HG03135 (cell line): ENCODE measurements at regions not wholly inside any gene's neighbourhood (a gene's known extent, or its start where the extent isn't known, plus 50 kb on each side); places are given as distances from the start of the nearest gene placed in this dataset.

Experiments
- ATAC-seq: cut with Tn5 transposase; IDR thresholded peaks from one replicate; pipeline ENCODE4 v1.9.1; 2021; ENCODE audit warnings: mild to moderate bottlenecking, moderate library complexity; ENCODE audit not compliant: unreplicated experiment

DNA sequence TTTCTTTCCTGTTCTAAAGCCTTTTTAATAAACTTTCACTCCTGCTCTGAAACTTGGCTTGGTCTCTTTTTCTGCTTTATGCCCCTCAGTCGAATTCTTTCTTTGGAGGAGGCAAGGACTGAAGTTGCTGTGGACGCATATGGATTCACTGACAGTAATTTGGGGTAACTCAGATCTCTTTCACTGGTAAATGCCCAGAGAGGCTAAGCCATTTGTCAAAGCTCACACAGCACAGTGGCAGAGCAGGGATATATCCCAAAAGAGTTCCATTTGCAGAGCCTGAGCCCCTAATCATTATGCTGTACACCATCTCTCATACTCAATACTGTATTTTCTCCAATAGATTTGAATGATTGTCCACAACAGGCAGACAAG is 72.3 kb upstream of the GALNT15 start:
- ATAC-seq: no peak

DNA sequence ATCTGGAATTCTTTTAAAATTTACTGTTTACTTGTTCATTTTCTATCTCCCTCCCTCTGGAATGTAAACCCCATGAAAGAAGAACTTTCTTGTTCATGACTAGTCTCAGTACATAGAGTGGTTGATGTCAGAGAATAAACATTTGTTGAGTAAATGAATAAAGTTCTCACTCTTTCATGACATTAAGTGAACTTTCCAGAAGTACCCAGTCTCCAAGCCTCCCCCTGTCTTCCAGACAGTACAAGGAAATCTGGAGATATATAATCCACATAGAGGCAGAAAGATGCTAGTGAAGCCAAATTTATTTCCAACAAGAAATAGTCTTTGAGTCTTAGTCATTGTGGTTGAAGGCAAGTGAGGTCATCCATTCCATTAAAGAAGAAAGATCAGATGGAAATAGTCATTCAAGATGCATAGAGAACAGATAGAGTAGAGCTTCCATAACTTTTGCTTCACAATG is 71.5 kb upstream of the GALNT15 start:
- ATAC-seq: no peak

DNA sequence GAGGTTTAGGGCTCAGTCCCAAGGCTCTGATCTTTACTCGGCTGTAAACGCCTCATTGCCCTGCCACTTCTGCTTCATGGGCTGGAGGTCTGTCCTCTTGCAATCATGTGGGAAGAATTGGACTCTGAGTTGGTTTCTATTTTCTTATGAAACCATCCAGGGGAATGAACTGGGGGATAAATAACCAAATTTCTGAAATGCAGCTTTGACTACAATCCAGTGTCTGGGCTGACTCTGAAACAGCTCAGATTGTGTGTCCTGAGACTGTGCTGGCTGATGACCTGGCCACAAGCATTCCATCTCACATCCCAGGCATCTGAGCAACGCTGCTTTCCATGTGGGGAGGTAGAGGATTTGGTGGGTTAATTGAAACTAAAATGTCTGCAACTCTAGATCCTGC is 71.0 kb upstream of the GALNT15 start:
- no peak for ATAC-seq

DNA sequence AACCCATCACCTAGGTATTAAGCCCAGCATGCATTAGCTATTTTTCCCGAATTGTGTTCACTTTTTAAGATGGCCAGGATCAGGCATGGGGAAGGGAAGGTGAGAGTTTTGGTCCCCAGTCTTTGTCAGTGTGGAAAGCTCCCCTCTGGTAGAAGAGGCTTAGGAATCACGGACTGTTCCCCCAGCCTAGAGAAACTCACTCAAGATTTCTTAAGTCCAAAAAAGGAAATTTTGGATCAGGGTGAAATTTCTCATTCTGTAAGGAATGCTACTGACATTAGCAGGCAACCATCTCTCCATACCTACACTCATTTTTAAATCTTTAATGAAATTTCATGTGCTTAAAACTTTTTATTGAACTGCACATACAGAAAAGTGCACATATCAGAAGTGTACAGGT is 70.3 kb upstream of the GALNT15 start:
- ATAC-seq: no peak

DNA sequence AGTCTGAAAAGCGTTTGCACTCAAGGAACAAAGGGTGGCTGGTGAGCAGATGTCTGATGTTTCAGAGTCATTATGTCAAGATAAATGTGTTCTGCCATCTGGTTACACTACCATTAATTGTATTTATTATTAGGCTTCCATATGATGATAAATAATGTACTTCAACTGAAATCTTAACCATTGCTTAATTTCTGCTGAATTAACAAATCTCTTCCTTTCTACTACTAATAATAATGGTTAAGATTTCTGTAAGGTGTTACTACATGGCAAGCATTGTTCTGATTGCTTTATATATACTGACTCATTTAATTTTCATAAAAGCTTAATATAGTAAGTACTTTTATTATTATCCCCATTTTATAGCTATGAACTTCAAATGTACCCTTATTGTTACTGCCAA is 68.4 kb upstream of the GALNT15 start:
- ATAC-seq: no peak

DNA sequence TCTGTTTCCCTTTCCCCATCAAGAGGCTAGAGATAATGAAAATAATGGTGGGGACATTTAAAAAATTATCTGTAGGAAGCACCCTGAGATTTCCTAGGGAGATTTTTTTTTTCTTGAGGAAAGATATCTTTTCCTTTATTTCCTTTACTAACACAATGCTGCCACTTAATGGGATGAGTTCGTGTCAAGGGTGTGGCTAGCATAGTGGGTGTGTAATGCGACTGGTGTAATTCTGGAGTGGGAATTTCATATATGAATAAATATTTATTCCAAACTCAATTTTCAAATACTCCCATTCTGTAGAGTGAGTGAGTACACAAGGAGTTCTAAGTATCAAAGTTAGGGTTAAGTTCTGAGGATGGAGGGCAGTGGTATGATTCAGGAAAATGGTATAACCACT is 66.1 kb upstream of the GALNT15 start:
- no peak for ATAC-seq

DNA sequence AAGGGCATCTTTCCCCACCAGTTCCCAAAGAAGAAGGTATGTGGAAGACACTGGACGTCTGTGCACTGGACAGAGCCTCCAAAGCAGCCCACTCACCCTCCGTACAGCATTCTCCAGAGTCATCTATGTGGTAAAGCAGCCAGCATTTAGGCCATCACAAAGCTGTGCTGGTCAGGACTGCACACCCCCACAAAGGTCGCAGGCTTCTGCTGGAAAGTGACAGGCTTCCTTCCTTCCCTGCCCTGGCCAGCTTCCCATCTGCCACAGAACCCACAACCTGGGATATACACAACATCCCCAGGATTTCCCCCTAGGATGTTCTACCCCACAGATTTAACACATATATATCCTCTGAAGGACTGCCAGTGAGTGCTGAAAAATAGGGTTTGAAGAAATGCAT is 64.6 kb upstream of the GALNT15 start:
- ATAC-seq: no peak

DNA sequence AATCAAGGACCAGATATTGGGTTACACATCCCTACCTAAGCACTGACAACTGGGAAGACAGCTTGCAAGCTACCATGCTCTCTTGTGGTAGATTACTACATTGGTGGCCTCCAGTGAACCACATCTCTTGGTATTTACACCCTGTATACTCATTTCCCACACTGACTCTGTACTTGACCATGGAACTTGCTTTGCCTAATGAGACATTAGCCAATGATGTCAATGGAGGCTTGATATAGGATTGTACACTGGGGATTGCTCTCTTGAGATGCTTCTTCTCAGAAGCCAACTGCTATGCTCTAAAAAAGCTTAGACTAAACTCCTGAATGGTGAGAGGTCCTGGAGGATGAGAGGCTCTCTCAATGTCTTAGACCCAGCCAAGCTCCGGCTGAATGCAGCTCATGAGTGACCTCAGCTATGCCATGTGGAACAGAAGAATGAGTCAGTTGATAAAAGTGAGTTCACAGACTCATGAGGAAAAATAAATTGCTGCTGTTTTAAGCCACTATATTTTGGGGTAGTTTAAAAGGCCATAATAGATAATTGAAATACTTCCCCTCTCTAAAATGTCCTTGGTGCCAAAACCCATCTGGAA is 61.5 kb upstream of the GALNT15 start:
- no peak for ATAC-seq

DNA sequence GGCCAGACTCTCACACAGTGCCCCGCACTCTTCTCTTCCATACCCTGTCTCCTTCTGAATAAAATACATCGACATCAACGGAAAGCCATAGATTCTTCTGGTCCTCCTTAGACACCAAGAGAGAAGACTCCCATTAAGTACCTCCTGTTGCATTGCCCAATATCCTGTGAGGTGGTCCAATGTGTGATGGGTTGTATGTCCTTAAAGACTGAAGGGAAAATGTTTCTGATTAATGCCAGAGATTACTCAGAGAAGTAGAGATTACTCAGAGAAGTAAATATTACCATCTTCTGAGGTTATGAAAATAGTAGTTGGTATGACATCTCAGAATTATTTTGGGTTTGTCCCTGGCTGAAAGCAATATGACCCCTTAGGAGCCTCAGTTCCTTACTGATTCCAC is 60.8 kb upstream of the GALNT15 start:
- no peak for ATAC-seq

DNA sequence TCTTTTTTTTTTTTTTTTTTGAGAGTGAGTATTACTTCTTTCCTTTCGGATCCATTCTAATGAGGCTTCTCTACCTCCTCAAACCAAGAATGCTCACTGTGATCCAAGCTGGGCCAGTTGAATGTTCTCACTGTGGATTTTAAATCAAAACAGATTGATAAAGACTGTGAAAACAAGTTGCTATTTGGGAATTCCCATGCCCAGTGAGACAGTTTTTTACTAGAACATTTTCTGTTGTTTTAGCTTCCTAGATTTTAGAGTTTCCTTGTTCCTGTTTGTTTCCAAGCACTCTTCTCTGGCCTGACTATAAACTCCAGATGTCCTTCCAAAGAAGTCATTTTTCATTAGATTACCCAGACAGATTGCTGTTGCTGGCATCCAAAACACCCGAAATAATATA is 60.1 kb upstream of the GALNT15 start:
- no peak for ATAC-seq

DNA sequence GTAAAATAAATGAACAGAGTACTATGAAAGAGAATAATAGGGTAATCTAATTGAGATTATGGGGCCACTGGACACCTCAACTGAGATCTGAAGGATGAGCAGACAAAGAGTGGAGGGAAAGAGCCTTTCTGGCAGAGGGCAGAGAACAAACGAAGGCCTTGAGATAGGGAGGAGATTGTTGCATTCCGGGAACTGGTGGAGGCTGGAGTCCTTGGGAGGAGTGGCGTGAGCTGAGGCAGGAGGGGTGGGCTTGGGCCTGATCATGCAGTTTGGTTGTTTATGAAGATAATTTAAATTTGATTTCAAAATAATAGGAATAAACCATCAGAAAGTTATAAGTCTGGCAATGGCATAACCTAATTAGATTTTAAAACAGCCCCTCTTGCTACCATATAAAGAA is 59.5 kb upstream of the GALNT15 start:
- ATAC-seq: no peak

DNA sequence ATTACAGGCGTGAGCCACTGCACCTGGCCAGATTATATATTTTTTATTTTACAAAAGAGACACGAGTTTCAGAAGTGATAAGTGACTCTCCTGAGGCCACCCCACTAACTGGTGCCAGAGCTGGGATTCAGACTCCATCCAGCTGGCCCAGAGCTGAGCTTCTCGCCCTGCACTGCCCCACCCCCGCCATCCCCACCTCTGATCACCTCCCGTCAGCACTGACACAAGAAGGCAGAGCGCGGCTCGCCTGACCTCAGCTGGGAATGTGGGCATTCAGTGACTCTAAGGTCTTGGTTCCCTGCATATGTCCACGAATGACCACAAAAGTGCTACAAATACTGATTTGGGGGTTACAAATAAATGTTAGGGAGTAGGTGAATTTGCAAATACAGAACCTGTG is 56.1 kb upstream of the GALNT15 start:
- no peak for ATAC-seq

DNA sequence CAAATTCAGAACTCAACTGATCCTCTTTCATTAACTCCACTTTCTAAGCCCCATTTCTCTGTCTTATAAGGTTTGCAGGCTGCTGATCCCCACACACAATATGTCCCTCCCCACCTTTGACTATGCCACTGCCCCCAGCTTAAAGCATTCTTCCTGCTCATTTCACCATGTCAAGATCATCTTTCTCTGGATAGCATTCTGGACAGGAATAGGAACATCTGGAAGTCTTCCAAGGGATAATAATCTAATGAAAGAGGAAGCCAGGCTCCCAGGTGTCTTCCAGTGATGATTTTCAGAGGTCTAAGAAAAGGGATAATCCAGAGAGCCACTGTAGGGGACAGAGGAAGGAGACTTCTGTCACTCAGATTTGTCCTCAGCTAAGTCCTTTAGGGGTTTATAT is 54.6 kb upstream of the GALNT15 start:
- no peak for ATAC-seq

DNA sequence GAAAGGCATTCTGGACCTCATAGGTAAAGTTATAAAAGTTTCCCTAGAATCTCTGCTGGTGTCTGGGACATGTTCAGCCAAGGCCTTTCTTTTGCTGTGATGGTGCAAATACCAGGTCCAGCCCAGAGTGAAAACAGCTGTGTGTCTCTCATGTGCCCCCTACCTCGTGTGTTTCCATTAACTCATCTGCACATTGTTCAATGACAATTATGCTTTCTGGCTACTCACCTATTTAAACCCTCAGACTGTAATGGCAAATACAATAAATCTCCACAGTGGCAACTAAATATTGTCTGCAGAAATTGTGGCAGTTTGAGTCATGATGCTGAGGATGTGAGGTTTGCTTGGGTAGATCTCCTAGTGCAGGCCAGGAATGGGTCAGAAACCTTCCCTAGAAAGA is 53.1 kb upstream of the GALNT15 start:
- ATAC-seq: no peak

DNA sequence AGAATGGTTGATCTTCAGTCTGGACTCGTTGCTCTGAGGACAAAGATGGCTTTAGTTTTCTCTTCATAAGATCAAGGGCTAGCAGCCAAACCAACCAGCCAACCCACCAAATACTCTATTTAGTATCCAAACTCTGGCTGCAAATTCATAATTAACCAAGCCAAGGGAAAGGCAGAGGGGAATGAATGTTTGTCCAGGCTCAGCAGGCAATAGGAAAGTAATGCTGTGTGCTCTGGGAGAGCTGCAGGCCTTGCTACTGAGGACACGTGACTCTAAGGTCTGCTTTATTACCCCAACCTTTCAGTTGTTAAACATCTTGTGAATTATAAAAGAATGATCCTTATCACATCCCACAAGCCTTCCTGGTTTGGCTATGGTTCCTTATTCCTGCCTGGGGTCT is 52.3 kb upstream of the GALNT15 start:
- ATAC-seq: no peak

DNA sequence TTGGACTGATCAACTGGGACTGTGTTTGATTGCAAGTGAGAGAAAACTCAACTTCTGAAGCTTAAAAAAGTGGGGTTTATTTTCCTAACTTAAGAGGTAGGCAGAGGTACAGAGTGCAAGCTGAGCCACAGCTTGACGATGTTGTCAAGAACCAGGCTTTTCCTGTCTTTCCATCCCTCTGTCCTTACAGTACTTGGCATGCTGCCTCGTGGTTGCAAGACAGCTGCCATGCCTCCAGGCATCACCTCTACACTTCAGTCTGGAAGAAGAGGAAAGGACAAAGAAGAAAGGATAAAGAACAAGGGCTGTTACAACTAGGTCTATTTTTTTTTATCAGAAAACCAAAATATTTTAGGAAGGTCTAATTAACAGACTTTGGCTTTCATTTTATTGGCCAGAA is 51.8 kb upstream of the GALNT15 start:
- ATAC-seq: no peak

DNA sequence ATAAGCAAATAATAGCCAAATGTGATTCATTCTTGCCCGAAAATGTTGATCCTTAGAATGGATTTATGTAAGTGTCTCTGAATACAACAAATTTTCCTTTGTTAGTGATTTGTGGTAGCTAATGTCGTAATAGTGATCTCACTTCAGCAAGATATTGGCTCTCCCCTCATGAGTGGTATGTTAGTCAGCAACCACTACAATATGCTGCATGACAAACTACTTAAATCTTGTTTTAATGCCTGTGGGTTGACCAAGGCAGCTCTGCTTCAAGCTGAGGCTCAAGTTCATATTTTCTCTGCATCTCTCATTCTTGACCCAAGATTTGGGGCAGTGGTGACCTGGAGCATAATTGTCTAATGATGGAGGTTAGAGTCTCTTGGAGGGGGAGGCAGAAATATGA is 49.8 kb upstream of the GALNT15 start:
- no peak for ATAC-seq
